Hindlimb muscle (tissue), 1 donor: ENCODE measurements at regions not wholly inside any gene's neighbourhood (a gene's known extent, or its start where the extent isn't known, plus 50 kb on each side); places are given as distances from the start of the nearest gene placed in this dataset.
"Not testable (repeated sequence)": the region's sequence is repeated elsewhere in the genome, so short reads cannot be mapped to it uniquely, and the experiment has no call there.

Experiments used
- DNase-seq: peaks from one replicate; pipeline ENCODE4 v3.0.0-alpha.2; 2013

DNA sequence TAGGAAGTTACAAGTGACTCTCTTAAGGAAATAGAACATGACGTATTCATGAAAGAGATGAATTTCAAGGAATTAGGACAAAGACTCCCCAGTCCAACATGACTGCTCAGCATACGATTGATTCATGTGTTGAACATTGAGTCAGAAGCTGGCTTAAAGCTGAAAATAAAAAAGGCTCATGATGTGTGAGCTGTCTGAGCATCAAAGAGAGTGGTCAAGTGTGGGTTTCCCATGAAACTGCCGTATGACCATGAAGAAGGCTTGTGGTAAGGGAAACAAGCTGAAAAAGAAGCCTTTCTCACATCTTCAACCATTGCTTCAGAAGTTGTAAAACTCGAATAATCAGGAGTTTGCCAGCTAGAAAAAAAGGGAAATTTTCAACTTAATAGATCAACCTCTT lies 201.9 kb upstream of the APCDD1 start:
- DNase-seq: no peak

- no peak for DNase-seq
These were observed 201.3 kb upstream of the APCDD1 start for GRCh38 chr18:10252952-10253705.

DNA sequence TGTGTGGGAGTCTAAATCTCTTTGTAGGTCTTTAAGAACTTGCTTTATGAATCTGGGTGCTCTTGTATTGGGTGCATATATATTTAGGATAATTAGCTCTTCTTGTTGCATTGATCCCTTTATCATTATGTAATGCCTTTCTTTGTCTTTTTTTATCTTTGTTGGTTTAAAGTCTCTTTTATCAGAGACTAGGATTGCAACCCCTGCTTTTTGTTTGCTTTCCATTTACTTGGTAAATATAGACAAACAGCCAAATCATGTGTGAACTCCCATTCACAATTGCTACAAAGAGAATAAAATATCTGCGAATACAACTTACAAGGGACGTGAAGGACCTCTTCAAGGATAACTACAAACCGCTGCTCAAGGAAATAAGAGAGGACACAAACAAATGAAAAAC lies 198.2 kb upstream of the APCDD1 start:
- not testable (repeated sequence) for DNase-seq

DNA sequence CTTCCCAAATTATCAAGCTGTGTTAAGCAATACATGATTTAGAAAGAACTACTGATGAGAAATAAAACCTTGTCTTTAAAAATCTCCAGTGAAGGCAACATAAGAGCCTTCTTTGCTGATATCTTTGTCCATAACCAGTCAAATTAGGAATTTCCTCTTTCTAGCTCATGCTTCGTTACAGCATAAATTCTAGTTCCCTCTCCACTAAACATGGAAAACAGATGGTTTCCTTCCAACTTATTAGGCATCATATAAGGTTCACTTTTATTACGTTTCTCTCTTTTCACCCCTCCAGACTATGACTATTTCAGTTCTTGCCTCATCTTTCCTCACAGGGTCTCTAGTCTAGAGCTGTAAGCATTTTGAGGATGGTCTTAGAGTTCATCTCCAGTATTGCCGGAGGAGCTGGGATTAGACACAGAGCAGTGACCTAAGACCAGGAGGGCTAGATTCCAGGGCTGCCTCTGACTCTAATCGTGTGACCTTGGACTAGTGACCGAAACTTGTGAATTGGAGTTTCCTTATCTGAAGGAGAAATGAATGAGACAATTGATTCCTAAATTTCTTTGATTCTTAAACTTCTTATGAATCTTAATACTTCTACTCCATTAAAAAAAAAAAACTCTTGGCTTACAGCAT lies 195.5 kb upstream of the APCDD1 start:
- DNase-seq: no peak

DNA sequence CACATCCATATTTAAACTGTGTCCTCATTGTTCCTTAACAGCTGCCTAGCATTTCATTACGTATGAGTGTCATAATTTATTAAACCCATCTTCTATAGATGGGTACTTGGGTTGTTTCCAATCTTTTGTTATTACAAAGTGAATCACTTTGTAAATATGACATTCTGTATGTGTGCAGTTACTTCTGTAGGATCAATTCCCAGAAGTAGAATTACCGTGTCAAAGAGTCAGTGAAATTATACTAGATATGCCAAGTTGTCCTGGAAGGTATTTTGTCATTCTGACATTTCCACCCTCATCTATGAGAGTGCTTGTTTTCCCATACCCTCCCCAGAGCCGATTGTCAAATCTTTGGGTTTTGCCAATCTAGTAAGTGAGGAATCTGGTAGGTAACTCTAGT lies 194.5 kb upstream of the APCDD1 start:
- no peak for DNase-seq

DNA sequence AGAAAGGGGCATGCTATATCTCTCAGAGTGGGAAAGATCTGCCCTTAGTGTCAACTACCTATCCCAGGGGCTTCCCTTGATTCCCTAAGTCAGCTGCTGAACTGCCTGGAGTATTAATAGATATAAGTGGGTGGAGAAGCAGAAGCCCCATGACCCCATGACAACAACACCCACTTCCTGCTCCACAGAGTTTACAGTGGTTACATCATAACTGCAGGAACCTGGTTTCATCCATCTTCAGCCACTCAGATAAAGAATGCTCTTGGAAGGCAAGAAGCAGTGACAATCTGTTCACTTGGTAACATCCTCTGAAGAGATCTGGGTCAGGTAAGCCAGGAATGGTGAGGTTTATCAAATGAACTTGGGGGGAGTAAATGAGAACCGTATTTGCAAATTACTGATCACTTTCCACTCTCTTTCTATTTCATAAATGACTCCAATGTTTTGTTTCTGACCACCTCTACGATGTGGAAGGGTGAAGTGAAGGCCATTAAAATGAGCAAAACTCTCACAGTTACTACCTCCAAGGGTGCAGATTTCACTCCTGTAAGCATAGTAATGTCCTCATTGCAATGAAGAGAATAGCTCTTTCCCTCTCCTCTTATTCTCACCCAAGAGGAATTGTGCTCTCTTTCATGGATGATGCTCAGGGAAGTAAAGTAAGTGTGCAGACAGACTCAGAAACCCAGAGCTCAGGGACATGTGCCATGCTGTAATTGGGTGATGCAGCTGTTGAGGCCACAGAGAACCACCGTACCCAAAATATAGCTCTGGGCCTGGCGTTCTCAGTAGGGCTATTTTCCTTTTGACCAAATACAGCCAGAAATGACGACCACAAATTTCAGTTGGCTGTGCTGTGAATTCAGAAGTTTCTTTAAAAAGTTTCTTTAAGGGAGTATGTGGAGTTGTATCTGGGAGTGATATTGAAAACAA lies 192.8 kb upstream of the APCDD1 start:
- no peak for DNase-seq

DNA sequence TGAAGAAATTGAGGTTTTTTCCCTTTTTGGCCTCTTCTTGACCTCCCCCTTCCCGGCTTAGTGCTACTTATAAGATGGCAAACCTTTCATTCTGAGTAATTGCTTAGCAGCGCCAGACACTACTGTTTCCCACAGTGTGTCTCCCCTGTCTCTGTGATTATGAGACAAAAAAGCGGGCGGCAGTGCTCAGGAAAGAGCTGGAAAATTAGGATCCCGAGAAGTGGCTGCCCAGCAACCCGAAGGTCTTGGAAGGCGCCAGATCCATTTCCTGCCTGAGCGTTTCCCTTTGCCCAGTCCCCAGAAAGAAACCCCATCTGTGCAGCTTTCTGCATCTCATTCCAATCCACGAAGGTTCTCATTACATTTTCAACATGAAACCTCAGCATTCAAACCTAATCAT lies 191.9 kb upstream of the APCDD1 start:
- DNase-seq: no peak

- no peak for DNase-seq
These were observed 190.2 kb upstream of the APCDD1 start for GRCh38 chr18:10264260-10264659.

- no peak for DNase-seq
These were observed 188.7 kb upstream of the APCDD1 start for GRCh38 chr18:10265560-10266333.

- DNase-seq: no peak
These were observed 188.2 kb upstream of the APCDD1 start for GRCh38 chr18:10266334-10266590.

DNA sequence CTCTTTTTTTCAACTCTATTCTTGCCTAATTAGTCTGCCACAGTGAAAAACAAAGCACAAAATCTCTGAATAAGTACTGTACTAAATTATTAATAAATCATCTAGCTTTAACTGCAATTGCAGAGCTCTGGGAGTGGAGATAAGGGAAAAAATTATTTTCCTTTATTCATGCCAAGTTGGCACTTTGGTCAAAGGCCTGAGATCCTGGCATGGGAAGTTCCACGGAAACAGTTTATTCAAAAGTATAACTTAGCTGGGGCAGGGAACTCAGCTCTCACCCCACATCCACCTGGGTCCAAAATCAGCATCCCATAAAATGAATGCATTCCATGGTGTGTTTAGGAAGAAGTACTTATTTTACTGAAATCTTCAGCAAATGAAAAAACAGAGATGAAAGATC lies 185.2 kb upstream of the APCDD1 start:
- DNase-seq: no peak

DNA sequence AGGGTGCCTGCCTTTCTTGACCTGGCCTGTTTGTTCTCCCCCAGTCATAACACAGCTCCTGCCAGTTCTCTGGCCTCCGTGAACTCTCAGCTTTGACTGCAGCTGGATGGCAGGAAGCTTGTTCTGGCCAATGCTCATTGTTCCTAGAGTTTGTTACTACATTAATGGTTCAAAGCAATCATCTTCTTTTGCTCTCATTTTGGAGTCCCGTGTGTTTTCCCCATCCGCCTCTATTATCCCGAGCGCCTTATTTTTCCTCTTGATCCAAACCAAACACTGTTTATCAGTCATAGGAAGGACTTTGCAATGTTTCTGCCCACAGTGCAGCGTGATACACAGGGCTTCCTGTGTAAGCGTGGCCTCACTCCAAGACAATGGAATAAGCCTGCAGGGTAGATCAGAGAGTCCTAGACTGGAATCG lies 184.3 kb upstream of the APCDD1 start:
- no peak for DNase-seq

GRCh38 chr18:10271481-10271880 lies 183.0 kb upstream of the APCDD1 start:
- DNase-seq: no peak

GRCh38 chr18:10274301-10274700 lies 180.1 kb upstream of the APCDD1 start:
- DNase-seq: peak; percentile 23

DNA sequence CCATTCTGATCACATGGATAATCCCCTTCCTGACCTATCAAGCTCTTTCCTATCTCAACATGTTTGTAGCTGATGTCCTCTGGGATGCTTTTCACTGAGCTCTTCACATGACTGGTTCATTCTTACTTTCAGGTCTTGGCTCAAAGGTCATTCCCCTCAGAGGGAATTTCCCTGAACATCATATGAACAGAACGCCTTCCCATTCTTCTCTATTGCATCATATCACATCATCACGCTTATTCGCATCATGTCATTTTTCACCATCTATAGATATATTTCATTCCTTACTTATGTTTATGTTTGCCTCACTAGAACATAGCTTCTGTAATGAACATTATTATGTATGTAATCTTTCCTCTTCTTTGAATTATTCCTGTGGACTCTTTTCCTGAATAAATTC lies 178.9 kb upstream of the APCDD1 start:
- DNase-seq: no peak

- no peak for DNase-seq
These were observed 176.2 kb upstream of the APCDD1 start for GRCh38 chr18:10278265-10278664.

DNA sequence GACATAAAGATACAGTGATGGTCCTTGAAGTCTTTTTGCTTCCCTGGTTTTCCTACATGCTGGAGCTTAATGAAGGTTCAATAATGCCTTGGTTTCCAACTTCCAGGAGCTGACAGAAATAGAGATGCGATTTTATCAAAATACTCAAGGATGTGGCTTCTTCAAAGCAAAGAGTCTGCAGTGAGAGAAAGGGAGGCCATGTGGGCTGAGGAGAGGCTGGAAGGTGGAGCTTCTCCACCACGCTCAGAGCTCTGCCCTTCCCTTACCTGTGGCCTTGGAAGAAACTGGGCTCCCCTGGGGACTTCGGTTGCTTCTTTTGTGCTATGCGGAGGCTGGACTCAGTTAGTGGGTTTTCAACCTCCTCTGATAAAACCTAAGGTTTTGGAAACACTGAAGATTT lies 175.0 kb upstream of the APCDD1 start:
- DNase-seq: no peak

DNA sequence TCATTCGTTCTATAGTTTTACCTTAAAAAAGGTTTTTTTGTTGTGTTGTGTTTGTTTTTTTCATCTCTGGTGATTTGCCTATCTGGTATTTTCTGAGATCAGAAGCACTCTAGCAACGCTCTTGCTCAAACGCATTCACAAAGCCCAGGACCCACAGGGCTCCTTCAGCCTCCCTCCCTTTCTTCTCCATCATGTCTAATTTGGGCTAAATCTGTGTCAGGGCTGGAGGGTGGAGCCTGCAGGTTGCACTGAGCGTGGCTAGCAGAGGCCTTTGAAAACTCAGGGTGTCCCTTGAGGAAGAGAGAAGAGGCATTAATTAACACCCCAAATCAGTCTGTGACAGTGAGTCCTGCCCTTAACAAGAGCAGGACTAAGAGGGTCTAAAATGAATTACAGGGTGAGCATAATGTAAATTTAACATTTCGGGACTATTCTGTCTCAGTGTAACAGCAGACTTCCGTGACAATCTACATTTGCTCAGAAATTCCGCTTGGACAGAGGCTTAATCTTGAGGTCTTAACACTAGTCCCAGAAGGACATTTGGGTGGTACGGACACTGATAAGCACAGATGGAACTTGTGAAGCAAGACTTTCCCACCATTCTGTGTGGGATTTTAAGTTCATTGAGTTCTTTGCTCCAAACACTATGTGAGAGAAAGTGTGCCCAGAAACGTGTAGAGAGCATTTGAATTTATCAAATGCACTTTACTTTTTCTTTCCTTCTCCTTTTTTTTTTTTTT lies 174.4 kb upstream of the APCDD1 start:
- no peak for DNase-seq

DNA sequence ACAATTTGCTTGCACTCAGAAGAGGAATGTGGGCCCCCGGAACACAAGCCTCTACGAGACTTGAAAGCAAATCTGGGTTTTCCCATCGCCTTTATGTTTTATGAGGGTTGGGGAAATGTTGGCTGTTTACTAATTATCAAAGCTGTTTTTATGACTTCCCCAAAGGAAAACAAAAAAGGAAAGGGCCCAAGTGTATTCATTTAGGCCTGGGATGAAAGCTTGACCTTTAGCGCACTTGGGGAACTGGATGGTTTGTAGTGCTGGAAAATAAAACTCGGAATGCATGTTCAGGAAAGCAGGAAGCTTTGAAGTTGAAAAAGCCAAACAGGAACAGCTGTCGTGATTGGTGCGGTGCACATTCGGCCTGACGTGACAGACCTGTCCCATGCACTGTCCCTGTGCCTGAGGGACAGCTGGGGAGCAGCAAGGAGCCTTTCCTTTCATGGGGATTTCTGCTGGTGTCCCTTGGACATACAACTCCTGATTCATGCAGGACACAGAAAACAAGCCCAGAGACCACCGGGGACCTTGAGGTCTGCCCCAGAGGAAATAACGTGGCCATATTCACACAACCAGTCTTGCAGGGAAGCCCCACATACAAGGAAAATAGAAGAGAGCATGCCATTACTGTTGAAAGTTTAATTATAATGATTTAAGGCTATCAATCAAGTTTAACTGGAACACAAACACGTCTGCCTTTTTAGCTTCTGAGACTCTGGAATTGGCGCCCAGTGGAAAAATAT lies 169.7 kb upstream of the APCDD1 start:
- DNase-seq: no peak

DNA sequence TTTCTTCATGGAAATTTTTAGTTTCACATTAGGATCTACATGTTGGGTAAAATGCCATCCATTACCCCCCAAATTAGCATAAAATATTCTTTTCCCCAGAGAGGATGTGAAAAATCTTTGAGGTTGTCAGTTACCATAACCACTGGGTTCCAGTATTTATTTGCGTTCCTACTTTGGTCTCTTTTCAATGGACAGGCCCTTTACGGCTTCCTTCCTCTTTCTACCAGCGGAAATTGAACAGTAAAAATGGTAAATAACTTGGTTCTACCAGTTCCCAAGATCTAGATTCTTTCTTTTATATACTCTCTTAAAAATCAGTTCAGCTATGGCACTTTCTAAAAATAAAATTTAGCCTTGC lies 169.2 kb upstream of the APCDD1 start:
- no peak for DNase-seq

DNA sequence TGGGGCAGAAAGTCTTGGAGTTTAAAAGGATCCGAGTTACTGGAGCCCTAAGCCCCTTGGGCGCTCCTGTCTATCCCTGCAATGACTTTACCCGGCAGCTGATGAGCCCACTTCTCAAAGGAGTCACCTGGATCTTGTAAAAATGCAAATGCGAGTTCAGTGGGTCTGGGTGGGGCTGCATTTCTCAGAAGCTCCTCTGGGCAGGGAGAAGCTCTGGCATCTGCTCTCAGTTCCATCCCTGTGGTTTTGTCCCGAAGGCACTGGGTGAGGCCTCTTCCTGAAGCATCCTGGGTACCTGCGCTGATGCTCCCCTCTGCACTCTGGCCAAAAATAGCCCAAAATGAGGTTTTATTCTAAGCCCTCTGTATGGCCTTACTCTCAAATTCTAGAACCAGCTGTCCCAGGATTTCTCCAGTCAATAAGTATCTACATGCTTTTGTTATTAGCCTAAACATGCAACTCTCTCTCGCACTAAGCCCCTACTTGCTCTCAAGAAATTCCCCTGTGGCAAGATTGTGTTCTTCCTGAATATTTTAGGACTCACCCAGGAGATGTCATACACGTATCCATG lies 167.8 kb upstream of the APCDD1 start:
- DNase-seq: no peak
